K562 (cell line): ENCODE measurements at regions not wholly inside any gene's neighbourhood (a gene's known extent, or its start where the extent isn't known, plus 50 kb on each side); places are given as distances from the start of the nearest gene placed in this dataset.

Experiments
- ATAC-seq: fragments of 200-7000 bp; cut with Tn5 transposase; 3 replicates; pipeline ENCODE4 v1.9.1; 2020; ENCODE audit warnings: moderate library complexity
- BruUV-seq: library from RNA; stranded (reverse); fragments of 400-500 nt; replicated peaks from 2 replicates; lab custom pipeline; 2021; lab: Mats Ljungman, UMichigan
- CTCF ChIA-PET: fragments of 300-600 bp; formaldehyde crosslinking; extraction: SDS; loops from one replicate; lab custom pipeline; 2021; ENCODE audit warnings: low intra/inter-chr PET ratio; lab: Yijun Ruan, JAX
- POLR2A ChIA-PET: fragments of 300-600, 350-650 bp; sonication (Branson Sonifier 250); formaldehyde crosslinking; extraction: SDS; loops from one replicate; lab custom pipeline; 2021; ENCODE audit warnings: antibody characterized with exemption, inconsistent platforms; lab: Yijun Ruan, JAX
- DNase-seq, 4 experiments: peaks; one replicate each; pipeline versions ENCODE4 v3.0.0 to v3.0.0-alpha.2; 2011 to 2018; ENCODE audit warnings: low spot score in 3 of 4, mixed read lengths in 3 of 4; ENCODE audit errors: extremely low read depth in 1 of 4
- FAIRE-seq: peaks from 2 replicates; lab custom pipeline; 2011; peaks lifted over from hg19 to GRCh38; lab: Jason Lieb, UNC
- H2AFZ ChIP-seq: 2 replicates; pipeline ENCODE4 v1.6.0; 2011; ENCODE audit warnings: low read depth, low read length, control low read depth, inconsistent platforms
- H3K27ac ChIP-seq: fragments of 200-600 bp; 3 replicates; pipeline ENCODE4 v1.8.0; 2011; ENCODE audit warnings: low read depth, mild to moderate bottlenecking, control low read depth, inconsistent platforms, low read length, moderate library complexity, mixed read lengths; ENCODE audit errors: extremely low read depth
- H3K27me3 ChIP-seq, 2 experiments: fragments of 300-600 bp in 1 of 2; 2 replicates in 1 of 2; 3 replicates in 1 of 2; pipeline versions ENCODE4 v1.6.0 to v1.8.0; 2011; ENCODE audit warnings: inconsistent platforms in 2 of 2, low read length in 2 of 2, mild to moderate bottlenecking in 1 of 2, mixed read lengths in 1 of 2, moderate library complexity in 1 of 2; ENCODE audit not compliant: control insufficient read depth in 2 of 2, insufficient read depth in 2 of 2
- H3K36me3 ChIP-seq: fragments of 300-600 bp; 3 replicates; pipeline ENCODE4 v1.8.0; 2011; ENCODE audit warnings: mild to moderate bottlenecking, low read length, inconsistent platforms; ENCODE audit not compliant: control insufficient read depth, insufficient read depth
- H3K4me1 ChIP-seq, 2 experiments: fragments of 200-600 bp in 1 of 2; replicated peaks in 1 of 2; 2 replicates in 1 of 2; 3 replicates in 1 of 2; pipeline versions ENCODE4 v1.5.1 to v1.8.0; 2011; ENCODE audit warnings: inconsistent platforms in 2 of 2, low read length in 2 of 2, mild to moderate bottlenecking in 1 of 2, mixed read lengths in 1 of 2, moderate library complexity in 1 of 2; ENCODE audit not compliant: control insufficient read depth in 2 of 2, insufficient read depth in 2 of 2
- H3K4me2 ChIP-seq: 2 replicates; pipeline ENCODE4 v1.6.1; 2011; ENCODE audit warnings: low read length, control low read depth, inconsistent platforms, mixed read lengths; ENCODE audit not compliant: insufficient read depth
- H3K4me3 ChIP-seq: fragments of 200-600 bp; sonication (generic), shearing (Covaris generic); 2 replicates; pipeline ENCODE4 v1.5.1; 2016; ENCODE audit warnings: control low read depth, inconsistent platforms
- H3K79me2 ChIP-seq: fragments of 200-600 bp; 3 replicates; pipeline ENCODE4 v1.8.0; 2011; ENCODE audit warnings: low read length, inconsistent platforms; ENCODE audit not compliant: control insufficient read depth, insufficient read depth
- H3K9ac ChIP-seq, 2 experiments: 2 replicates each; pipeline versions ENCODE4 v1.6.0 to v1.6.1; 2011; ENCODE audit warnings: low read depth in 2 of 2, low read length in 2 of 2, control low read depth in 1 of 2, inconsistent platforms in 1 of 2, mild to moderate bottlenecking in 1 of 2, mixed read lengths in 1 of 2; ENCODE audit not compliant: insufficient read depth in 1 of 2
- H3K9me1 ChIP-seq: one replicate; pipeline ENCODE4 v1.6.0; 2011; ENCODE audit warnings: inconsistent platforms, mild to moderate bottlenecking, low read length, moderate library complexity; ENCODE audit not compliant: control insufficient read depth, insufficient read depth
- H3K9me3 ChIP-seq: replicated peaks from 2 replicates; pipeline ENCODE4 v1.5.1; 2011; ENCODE audit warnings: low read depth, low read length, inconsistent platforms; ENCODE audit not compliant: control insufficient read depth, insufficient read depth
- H4K20me1 ChIP-seq: replicated peaks from 2 replicates; pipeline ENCODE4 v1.6.1; 2011; ENCODE audit warnings: low read length, inconsistent platforms, mixed read lengths; ENCODE audit not compliant: control insufficient read depth, insufficient read depth
- ELF4 ChIP-seq: fragments of 450-650 bp; formaldehyde crosslinking; IDR thresholded peaks from 2 replicates; pipeline ENCODE4 v1.4.0; 2022; ENCODE audit warnings: missing genetic modification characterization
- FOXP1 ChIP-seq: sonication (generic); formaldehyde crosslinking; IDR thresholded peaks from 2 replicates; pipeline ENCODE4 v1.8.0; 2022; ENCODE audit warnings: mild to moderate bottlenecking, missing genetic modification reagents
- HIVEP1 ChIP-seq: fragments of 250-450 bp; sonication (Bioruptor Pico); IDR thresholded peaks from 2 replicates; pipeline ENCODE4 v1.4.0; 2020; ENCODE audit warnings: mild to moderate bottlenecking
- L3MBTL2 ChIP-seq: fragments of 450-650 bp; IDR thresholded peaks from 2 replicates; pipeline ENCODE4 v1.6.1; 2016; ENCODE audit warnings: mild to moderate bottlenecking, moderate library complexity
- ZNF316 ChIP-seq: fragments of 450-650 bp; IDR thresholded peaks from 2 replicates; pipeline ENCODE4 v1.6.1; 2016
- WGBS: fragments of 100-300 bp; shearing (Covaris generic); methylation state at CpG from one replicate; pipeline ENCODE4 v1.1.6; 2016; ENCODE audit warnings: low coverage, mixed read lengths; ENCODE audit not compliant: insufficient coverage; ENCODE audit errors: missing lambda C conversion rate; 5-methylcytosine and 5-hydroxymethylcytosine counted together
- in situ Hi-C: fragments of 300-500 bp; cut with MboI; formaldehyde crosslinking; loops from 4 replicates; pipeline ENCODE4 v1.15.0; 2018; ENCODE audit warnings: inconsistent platforms, mixed read lengths
- intact Hi-C: fragments of 100-400 bp; cut with micrococcal nuclease; formaldehyde crosslinking; loops from 2 replicates; pipeline ENCODE4 v1.14.2; 2022
- TF ChIP-seq, protein P1 (sequence below), 2 experiments: fragments of 450-650 bp; formaldehyde crosslinking in 1 of 2; IDR thresholded peaks; 2 replicates each; pipeline versions ENCODE4 v1.4.0 to v1.6.1; 2014 to 2020; ENCODE audit warnings: mild to moderate bottlenecking in 2 of 2, borderline replicate concordance in 1 of 2, low read depth in 1 of 2

DNA sequence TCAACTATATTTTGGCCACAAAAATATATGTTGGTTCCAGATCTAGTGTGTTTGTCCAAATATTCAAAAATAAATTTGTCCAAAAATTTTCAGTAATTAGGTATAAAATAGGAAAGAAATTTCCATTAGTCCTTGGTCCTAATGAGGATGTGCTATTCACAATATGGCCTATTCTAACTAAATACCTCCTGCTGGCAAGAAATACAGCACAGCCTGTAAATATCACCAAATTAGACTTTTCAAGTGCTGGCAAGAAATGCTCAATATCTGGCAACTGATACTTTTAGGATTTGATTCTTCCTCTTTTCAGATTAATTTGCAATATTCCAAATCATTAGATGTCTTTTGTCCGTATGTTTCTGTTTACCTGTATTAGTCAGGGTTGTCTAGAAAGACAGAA, 1446.2 kb downstream of the LRFN5 start:
- Histone ChIP-seq H2AFZ (no peak overlapping the region), H3K4me2 (no peak overlapping the region), H3K9me1 (no peaks in the 10 kb centered on the region), H3K27ac (no peak overlapping the region), H3K4me1 (no peaks in the 10 kb centered on the region), H3K36me3 (no peaks in the 10 kb centered on the region), H3K27me3 (no peaks in the 10 kb centered on the region), H3K79me2 (no peaks in the 10 kb centered on the region), H3K4me3 (no peak overlapping the region), H3K9ac (no peak overlapping the region), H3K9me3 (no peaks in the 10 kb centered on the region), H4K20me1 (no peaks in the 10 kb centered on the region)
- no peak for DNase-seq
- no peak for FAIRE-seq
- 0% methylated on average over 1 of the region's 1 CpG for whole genome bisulfite sequencing
- BruUV-seq: no TSS peak
- CTCF ChIA-PET: no interaction called here
- intact Hi-C loops (no loop called here), in situ Hi-C loops (no loop called here)
- TF ChIP-seq, protein P1, sequence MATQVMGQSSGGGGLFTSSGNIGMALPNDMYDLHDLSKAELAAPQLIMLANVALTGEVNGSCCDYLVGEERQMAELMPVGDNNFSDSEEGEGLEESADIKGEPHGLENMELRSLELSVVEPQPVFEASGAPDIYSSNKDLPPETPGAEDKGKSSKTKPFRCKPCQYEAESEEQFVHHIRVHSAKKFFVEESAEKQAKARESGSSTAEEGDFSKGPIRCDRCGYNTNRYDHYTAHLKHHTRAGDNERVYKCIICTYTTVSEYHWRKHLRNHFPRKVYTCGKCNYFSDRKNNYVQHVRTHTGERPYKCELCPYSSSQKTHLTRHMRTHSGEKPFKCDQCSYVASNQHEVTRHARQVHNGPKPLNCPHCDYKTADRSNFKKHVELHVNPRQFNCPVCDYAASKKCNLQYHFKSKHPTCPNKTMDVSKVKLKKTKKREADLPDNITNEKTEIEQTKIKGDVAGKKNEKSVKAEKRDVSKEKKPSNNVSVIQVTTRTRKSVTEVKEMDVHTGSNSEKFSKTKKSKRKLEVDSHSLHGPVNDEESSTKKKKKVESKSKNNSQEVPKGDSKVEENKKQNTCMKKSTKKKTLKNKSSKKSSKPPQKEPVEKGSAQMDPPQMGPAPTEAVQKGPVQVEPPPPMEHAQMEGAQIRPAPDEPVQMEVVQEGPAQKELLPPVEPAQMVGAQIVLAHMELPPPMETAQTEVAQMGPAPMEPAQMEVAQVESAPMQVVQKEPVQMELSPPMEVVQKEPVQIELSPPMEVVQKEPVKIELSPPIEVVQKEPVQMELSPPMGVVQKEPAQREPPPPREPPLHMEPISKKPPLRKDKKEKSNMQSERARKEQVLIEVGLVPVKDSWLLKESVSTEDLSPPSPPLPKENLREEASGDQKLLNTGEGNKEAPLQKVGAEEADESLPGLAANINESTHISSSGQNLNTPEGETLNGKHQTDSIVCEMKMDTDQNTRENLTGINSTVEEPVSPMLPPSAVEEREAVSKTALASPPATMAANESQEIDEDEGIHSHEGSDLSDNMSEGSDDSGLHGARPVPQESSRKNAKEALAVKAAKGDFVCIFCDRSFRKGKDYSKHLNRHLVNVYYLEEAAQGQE (IDR thresholded peaks at IDR 0.05; ENCODE audit: borderline replicate concordance): no peak
- TF ChIP-seq, protein P1 (CRISPR knock-in tag; IDR thresholded peaks at IDR 0.05; ENCODE audit: low read depth): no peak
- no peak for TF ChIP-seq FOXP1
- no peak for TF ChIP-seq ZNF316
- no peak for TF ChIP-seq ELF4 (CRISPR knock-in tag)
- no peak for TF ChIP-seq L3MBTL2
- no peak for TF ChIP-seq HIVEP1
- POLR2A ChIA-PET: no interaction called here
- ATAC-seq: no peak
